GM18505 (cell line): ENCODE measurements at regions not wholly inside any gene's neighbourhood (a gene's known extent, or its start where the extent isn't known, plus 50 kb on each side); places are given as distances from the start of the nearest gene placed in this dataset.

Experiments used
- ATAC-seq: cut with Tn5 transposase; IDR thresholded peaks from one replicate; pipeline ENCODE4 v1.9.1; 2021; ENCODE audit not compliant: unreplicated experiment
- POLR2A ChIP-seq: IDR thresholded peaks from 4 replicates; pipeline ENCODE4 v1.6.1; 2011; ENCODE audit warnings: borderline replicate concordance; ENCODE audit not compliant: insufficient read depth, insufficient read length; ENCODE audit errors: extremely low read depth

DNA sequence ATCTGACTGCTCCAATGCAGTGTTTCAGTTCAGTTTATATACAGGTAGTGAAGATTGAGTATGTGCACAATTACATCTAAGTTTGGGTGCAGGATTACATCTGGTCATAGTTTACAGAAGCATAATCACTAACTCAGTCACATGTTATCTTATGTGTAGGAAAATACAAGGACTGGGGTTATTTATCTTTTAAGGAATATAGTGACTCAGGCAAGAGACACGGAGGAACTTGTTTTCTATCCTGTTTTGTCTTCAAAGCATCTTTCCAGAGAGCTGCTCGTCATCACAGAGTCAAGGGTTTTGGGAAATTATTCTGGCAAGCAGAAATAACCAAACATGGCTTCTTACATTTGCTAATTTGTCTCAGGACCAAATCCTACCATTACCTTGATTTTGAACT, 1371.5 kb upstream of the TMEFF2 start:
- no peak for TF ChIP-seq POLR2A
- ATAC-seq, result no peak

DNA sequence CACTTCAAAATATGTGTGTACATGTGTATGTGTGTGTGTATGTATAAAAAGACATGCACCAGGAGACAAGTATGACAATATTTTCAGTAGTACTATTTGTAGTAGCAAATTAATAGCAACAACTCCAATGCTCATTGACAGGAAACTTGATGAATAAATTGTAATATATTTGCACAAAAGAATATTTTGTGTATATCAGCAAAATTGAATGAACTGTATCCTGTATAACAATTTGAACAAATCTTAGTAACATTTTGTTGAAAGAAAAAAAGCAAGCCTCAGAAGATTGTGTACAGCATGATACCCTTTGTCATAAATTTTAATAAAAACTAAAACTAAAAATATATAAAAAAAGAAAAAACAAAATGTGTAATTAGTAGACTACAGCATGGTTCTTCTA, 1367.3 kb upstream of the TMEFF2 start:
- ATAC-seq, result no peak
- TF ChIP-seq POLR2A, result no peak

- TF ChIP-seq POLR2A, result no peak
- no peak for ATAC-seq
These were observed 1366.3 kb upstream of the TMEFF2 start for GRCh38 chr2:193561054-193561453.

GRCh38 chr2:193556766-193557470, 1362.2 kb upstream of the TMEFF2 start:
- no peak for TF ChIP-seq POLR2A
- no peak for ATAC-seq

DNA sequence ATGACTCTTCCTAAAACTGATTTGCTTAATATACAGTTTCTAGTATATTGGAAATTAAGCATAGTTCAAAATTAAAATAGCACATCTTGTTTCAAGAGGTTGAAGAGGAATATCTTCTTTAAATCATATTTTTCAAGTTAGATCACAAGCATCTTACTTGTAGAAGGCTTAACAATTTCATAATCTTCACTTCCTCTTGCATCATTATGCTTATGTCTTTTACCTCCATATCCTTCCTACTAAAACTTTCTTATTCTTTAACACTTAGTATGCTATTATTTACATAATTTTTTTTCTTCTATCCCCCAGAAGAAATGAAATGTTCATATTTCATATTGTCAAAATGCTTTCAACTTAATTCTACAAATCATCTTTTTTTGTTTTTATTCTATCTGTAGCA, 1354.9 kb upstream of the TMEFF2 start:
- ATAC-seq, result no peak
- TF ChIP-seq POLR2A, result no peak

DNA sequence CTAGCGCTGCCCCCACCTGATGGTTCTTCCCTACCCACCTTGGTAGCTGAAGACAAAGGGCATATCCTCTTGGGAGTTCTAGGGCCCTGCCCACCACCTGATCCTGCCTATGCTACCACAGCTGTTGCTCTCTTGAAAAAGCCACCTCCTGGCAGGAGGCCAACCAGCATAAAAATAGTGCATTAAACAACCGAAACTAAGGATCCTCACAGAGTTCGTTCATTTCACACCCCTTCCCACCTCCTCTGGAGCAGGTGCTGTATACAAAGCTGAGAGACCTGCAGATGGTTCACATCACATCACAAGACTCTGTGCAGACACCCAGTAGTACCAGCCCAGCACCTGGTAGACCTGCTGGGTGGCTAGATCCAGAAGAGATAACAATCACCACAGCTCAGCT, 1348.0 kb upstream of the TMEFF2 start:
- no peak for ATAC-seq
- TF ChIP-seq POLR2A, result no peak

DNA sequence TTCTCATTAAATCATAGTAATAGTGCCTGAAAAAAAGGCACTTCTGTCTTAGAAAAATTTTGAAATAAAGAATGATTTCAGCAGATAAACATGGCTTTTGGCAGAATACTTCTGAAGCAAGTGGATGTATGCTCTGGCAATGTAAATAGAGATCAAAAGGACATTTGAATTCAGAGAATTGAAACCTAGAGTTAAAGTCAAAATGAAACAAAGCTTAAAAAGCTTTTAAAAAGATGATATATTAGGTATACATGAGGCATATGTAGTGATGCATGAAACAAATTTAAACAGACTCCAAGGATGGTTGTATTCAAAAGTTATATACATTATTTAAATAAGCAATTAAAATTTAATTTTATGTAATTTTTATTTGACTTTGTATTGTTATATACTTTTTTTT, 1344.5 kb upstream of the TMEFF2 start:
- TF ChIP-seq POLR2A, result no peak
- ATAC-seq, result peak; percentile 79

DNA sequence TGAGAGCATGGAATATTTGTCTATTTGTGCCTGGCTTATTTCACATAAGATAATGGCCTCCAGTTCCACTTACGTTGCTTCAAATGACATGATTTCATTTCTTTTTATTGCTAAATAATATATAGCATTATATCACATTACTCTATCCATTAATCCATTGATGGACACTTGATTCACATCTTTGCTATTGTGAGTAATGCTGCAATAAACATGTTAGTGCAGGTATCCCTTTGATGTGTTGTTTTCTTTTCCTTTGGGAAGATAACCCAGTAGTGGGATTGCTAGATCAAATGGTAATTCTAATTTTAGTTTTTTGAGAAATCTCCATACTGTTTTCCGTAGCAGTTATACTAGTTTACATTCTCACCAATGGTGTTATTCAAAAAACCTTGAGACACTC, 1343.3 kb upstream of the TMEFF2 start:
- no peak for TF ChIP-seq POLR2A

DNA sequence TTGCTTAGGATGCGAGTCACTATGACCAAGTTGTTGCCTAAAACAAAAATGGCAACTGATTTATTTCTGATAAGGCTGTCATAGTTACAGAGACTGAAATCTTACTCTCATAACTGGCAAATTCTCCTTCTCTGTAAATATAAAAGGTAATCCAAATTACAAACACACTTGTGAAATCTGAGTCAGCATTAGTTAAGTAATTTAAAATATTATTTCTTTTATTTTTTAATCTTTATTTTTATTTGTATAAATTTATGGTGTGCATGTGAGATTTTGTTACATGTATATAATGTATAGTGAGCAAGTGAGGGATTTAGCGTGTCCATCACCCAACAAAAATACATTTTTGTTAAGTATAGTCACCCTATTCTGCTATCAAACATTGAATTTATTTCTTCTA, 1342.8 kb upstream of the TMEFF2 start:
- ATAC-seq, result no peak
- no peak for TF ChIP-seq POLR2A

More for the DNA sequence above, 1343.3 kb upstream of the TMEFF2 start:
- ATAC-seq, result no peak

- TF ChIP-seq POLR2A, result no peak
- ATAC-seq, result no peak
These were observed 1333.7 kb upstream of the TMEFF2 start for GRCh38 chr2:193528458-193528857.

DNA sequence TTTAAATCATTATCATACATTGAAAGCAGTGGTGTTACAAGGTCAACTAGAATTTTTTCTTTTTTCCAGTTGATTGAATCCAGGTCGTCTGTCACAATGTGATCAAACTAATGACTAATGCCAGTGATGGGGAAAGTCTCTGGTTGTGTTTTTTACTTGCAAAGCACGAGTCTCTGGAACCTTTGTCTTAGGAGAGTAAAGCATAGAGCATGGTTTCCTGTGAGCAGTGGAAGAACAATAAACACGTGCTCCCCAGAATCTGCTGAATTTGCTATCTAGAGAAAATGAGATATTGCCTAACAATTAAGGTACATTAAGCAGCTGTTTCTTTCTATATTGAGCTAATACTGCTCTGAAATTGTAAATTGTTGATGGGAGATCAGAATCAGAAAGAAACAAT, 1332.4 kb upstream of the TMEFF2 start:
- TF ChIP-seq POLR2A, result no peak

GRCh38 chr2:193523662-193524061, 1328.9 kb upstream of the TMEFF2 start:
- no peak for TF ChIP-seq POLR2A
- no peak for ATAC-seq

More for the DNA sequence above, 1332.4 kb upstream of the TMEFF2 start:
- ATAC-seq, result no peak

- ATAC-seq, result no peak
- TF ChIP-seq POLR2A, result no peak
These were observed 1326.8 kb upstream of the TMEFF2 start for GRCh38 chr2:193521523-193521922.

GRCh38 chr2:193520709-193521458, 1326.2 kb upstream of the TMEFF2 start:
- ATAC-seq, result no peak
- TF ChIP-seq POLR2A, result no peak
